Testis (tissue), 2 donors: ENCODE measurements at regions not wholly inside any gene's neighbourhood (a gene's known extent, or its start where the extent isn't known, plus 50 kb on each side); places are given as distances from the start of the nearest gene placed in this dataset.

ENCODE experiments used
- POLR2A ChIP-seq: fragments of 450-650 bp; IDR thresholded peaks from one replicate; pipeline ENCODE4 v1.6.1; 2017; ENCODE audit warnings: antibody characterized with exemption, mild to moderate bottlenecking, moderate library complexity
- TF ChIP-seq, protein P1 (sequence below), 3 experiments: fragments of 450-650 bp in 2 of 3; fragments of 200-600 bp in 1 of 3; sonication (generic) in 1 of 3; IDR thresholded peaks; one replicate each; pipeline ENCODE4 v1.5.1; 2016 to 2019; ENCODE audit warnings: antibody characterized with exemption in 3 of 3, mild to moderate bottlenecking in 2 of 3, moderate library complexity in 1 of 3

DNA sequence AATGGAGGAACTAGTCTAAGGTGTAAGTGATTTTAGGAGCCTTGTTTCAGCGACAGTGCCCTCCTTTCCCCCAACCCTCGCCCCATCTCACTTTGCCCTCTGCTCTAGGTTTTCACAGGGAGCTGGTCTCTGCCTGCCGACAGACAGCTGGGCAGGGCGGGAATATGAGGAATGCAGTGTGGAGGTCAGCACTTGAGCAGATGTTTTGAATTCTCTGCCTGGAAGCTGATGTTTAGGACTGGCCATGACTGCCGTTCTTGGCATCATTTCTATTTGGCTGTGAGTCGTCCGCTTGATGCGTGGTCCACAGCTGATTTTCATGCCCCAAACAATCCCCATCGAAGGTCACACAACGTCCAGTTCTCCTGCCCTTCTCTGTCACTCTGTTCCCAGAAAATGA, 55.1 kb upstream of the SIX3 start:
- TF ChIP-seq, protein P1, sequence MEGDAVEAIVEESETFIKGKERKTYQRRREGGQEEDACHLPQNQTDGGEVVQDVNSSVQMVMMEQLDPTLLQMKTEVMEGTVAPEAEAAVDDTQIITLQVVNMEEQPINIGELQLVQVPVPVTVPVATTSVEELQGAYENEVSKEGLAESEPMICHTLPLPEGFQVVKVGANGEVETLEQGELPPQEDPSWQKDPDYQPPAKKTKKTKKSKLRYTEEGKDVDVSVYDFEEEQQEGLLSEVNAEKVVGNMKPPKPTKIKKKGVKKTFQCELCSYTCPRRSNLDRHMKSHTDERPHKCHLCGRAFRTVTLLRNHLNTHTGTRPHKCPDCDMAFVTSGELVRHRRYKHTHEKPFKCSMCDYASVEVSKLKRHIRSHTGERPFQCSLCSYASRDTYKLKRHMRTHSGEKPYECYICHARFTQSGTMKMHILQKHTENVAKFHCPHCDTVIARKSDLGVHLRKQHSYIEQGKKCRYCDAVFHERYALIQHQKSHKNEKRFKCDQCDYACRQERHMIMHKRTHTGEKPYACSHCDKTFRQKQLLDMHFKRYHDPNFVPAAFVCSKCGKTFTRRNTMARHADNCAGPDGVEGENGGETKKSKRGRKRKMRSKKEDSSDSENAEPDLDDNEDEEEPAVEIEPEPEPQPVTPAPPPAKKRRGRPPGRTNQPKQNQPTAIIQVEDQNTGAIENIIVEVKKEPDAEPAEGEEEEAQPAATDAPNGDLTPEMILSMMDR (IDR thresholded peaks at IDR 0.05) = no peak
- TF ChIP-seq POLR2A = no peak
